ENCODE measurements at regions not wholly inside any gene's neighbourhood (a gene's known extent, or its start where the extent isn't known, plus 50 kb on each side); places are given as distances from the start of the nearest gene placed in this dataset.

- no peaks in the 10 kb centered on the region for H3K4me1 ChIP-seq (ENCODE audit: control insufficient read depth in 1 of 2, insufficient read depth in 2 of 2, low read length in 2 of 2)
- H3K4me2 ChIP-seq (ENCODE audit: low read length) = no peak overlapping the region
- ChIA-PET RAD21 (ENCODE audit: low non-redundant PET in 1 of 2, low total read pairs in 2 of 2, uncharacterized antibody in 2 of 2, unreplicated experiment in 2 of 2) (no interaction called here), POLR2A (no interaction called here), CTCF (no interaction called here)
- DNase-seq (ENCODE audit: low read depth, low spot score) (no peak), ATAC-seq (no peak)
- no peak overlapping the region for H3K27ac ChIP-seq (ENCODE audit: low read depth, low read length)
- no peaks in the 10 kb centered on the region for H3K79me2 ChIP-seq (ENCODE audit: insufficient read depth, low read length)
- no peaks in the 10 kb centered on the region for H3K36me3 ChIP-seq (ENCODE audit: control insufficient read depth in 1 of 2, insufficient read depth in 2 of 2, low read length in 2 of 2)
- no peak overlapping the region for H3K4me3 ChIP-seq (replicated peaks in 1 of 2; ENCODE audit: low read depth in 1 of 2, low read length in 2 of 2)
- H3K9me2 ChIP-seq (ENCODE audit: insufficient read depth) = no peaks in the 10 kb centered on the region
- H3K9ac ChIP-seq (ENCODE audit: low read length) = no peak overlapping the region
- no peaks in the 10 kb centered on the region for H4K20me1 ChIP-seq (ENCODE audit: insufficient read depth)
- intact Hi-C loops (cut with micrococcal nuclease) = no loop called here
- no peak overlapping the region for H2AFZ ChIP-seq (ENCODE audit: low read depth, low read length, poor library complexity, severe bottlenecking)
- H3K9me3 ChIP-seq (ENCODE audit: control insufficient read depth in 1 of 2, insufficient read depth in 1 of 2, low read depth in 1 of 2, low read length in 2 of 2) = no peaks in the 10 kb centered on the region
- no TSS peak for BruUV-seq (replicated peaks)
- H3K27me3 ChIP-seq (ENCODE audit: insufficient read depth, low read length) = no peaks in the 10 kb centered on the region
- TF ChIP-seq JUND (IDR thresholded peaks at IDR 0.05) (no peak), EZH2phosphoT487 (IDR thresholded peaks at IDR 0.05; ENCODE audit: borderline replicate concordance) (no peak), RAD21 (IDR thresholded peaks at IDR 0.05; ENCODE audit: low read depth) (no peak), ZNF274 (IDR thresholded peaks at IDR 0.05; ENCODE audit: low read depth, low read length) (no peak), TCF7L2 (IDR thresholded peaks at IDR 0.05; ENCODE audit: borderline replicate concordance, extremely low read depth, insufficient read depth, insufficient read length) (no peak), EZH2 (IDR thresholded peaks at IDR 0.05) (no peak), ELF1 (IDR thresholded peaks at IDR 0.05; ENCODE audit: borderline replicate concordance, low read depth) (no peak), ZFX (IDR thresholded peaks at IDR 0.05) (no peak), POLR2A (IDR thresholded peaks at IDR 0.05; ENCODE audit: borderline replicate concordance, extremely low read depth, insufficient read depth, insufficient read length) (no peak), ATF3 (IDR thresholded peaks at IDR 0.05) (no peak), FOSL1 (IDR thresholded peaks at IDR 0.05; ENCODE audit: low read depth) (no peak), CEBPB (IDR thresholded peaks at IDR 0.05; ENCODE audit: low read depth) (no peak), POLR2AphosphoS5 (IDR thresholded peaks at IDR 0.05; ENCODE audit: low read depth, low read length) (no peak), MAX (IDR thresholded peaks at IDR 0.05) (no peak), CBX3 (IDR thresholded peaks at IDR 0.05; ENCODE audit: low read depth) (no peak), SRF (IDR thresholded peaks at IDR 0.05; ENCODE audit: low read depth) (no peak), EGR1 (IDR thresholded peaks at IDR 0.05; ENCODE audit: low read depth) (no peak)
These were observed 2011.3 kb downstream of the EFNA5 start for GRCh38 chr5:105659396-105659795.

All from HCT116 (cell line).